Osteocyte (in vitro differentiated cells): ENCODE measurements at regions not wholly inside any gene's neighbourhood (a gene's known extent, or its start where the extent isn't known, plus 50 kb on each side); places are given as distances from the start of the nearest gene placed in this dataset.

Source experiments
- DNase-seq: peaks from one replicate; pipeline ENCODE4 v3.0.0; 2021; ENCODE audit warnings: mixed read lengths; ENCODE audit not compliant: unreplicated experiment; ENCODE audit errors: extremely low spot score
- H3K27ac Mint-ChIP-seq: one replicate; pipeline ENCODE4 v1.8.0; 2021; ENCODE audit warnings: mild to moderate bottlenecking, mixed read lengths; ENCODE audit not compliant: unreplicated experiment
- H3K27me3 Mint-ChIP-seq: one replicate; pipeline ENCODE4 v1.8.0; 2021; ENCODE audit warnings: mixed read lengths; ENCODE audit not compliant: unreplicated experiment
- H3K36me3 Mint-ChIP-seq: one replicate; pipeline ENCODE4 v1.8.0; 2021; ENCODE audit warnings: mixed read lengths; ENCODE audit not compliant: unreplicated experiment
- H3K4me1 Mint-ChIP-seq: one replicate; pipeline ENCODE4 v1.8.0; 2021; ENCODE audit warnings: mixed read lengths; ENCODE audit not compliant: unreplicated experiment
- H3K4me3 Mint-ChIP-seq: one replicate; pipeline ENCODE4 v1.8.0; 2021; ENCODE audit warnings: mild to moderate bottlenecking, moderate library complexity, mixed read lengths; ENCODE audit not compliant: unreplicated experiment
- H3K9me3 Mint-ChIP-seq: one replicate; pipeline ENCODE4 v1.8.0; 2021; ENCODE audit warnings: mixed read lengths; ENCODE audit not compliant: unreplicated experiment
- TF ChIP-seq, protein P1 (sequence below): fragments of 200-600 bp; sonication (generic); IDR thresholded peaks from 2 replicates; pipeline ENCODE4 v1.5.0; 2021; ENCODE audit warnings: antibody characterized with exemption, mild to moderate bottlenecking, moderate library complexity

DNA sequence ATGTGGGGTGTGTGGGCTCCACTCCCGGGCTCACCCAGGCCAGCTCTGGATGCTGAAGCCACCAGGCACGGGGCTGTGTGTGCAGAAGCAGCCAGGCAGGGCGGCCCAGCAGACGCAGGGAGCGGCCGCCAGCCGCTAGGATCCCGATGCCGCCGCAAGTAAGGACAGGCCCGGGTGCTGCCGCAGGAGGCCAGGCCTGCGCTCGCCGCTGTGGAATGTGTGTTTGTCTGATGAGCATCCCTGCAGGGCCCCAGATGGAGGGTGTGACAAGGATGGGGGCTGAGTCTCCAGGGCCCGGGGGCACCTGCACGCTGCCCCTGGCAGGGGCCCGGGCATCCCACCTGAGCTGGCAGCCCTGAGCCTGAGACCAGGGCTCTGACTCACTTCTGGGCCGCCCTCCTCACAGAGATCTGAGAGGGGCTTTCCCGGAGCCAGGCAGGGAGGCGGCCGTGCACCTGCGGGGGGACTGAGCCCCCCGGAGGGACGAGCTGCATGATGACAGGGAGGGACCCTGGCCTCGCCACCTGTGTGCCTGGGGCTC lies 101.5 kb downstream of the FOXL3 start:
- Mint-ChIP-seq H3K36me3 (peaks cover 5% of the 10 kb centered on the region), H3K27me3 (peaks cover 10% of the 10 kb centered on the region), H3K9me3 (peaks cover 15% of the 10 kb centered on the region), H3K27ac (no peak overlapping the region), H3K4me3 (no peak overlapping the region), H3K4me1 (peaks cover 3% of the 10 kb centered on the region)
- DNase-seq: no peak
- TF ChIP-seq, protein P1, sequence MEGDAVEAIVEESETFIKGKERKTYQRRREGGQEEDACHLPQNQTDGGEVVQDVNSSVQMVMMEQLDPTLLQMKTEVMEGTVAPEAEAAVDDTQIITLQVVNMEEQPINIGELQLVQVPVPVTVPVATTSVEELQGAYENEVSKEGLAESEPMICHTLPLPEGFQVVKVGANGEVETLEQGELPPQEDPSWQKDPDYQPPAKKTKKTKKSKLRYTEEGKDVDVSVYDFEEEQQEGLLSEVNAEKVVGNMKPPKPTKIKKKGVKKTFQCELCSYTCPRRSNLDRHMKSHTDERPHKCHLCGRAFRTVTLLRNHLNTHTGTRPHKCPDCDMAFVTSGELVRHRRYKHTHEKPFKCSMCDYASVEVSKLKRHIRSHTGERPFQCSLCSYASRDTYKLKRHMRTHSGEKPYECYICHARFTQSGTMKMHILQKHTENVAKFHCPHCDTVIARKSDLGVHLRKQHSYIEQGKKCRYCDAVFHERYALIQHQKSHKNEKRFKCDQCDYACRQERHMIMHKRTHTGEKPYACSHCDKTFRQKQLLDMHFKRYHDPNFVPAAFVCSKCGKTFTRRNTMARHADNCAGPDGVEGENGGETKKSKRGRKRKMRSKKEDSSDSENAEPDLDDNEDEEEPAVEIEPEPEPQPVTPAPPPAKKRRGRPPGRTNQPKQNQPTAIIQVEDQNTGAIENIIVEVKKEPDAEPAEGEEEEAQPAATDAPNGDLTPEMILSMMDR: no peak

DNA sequence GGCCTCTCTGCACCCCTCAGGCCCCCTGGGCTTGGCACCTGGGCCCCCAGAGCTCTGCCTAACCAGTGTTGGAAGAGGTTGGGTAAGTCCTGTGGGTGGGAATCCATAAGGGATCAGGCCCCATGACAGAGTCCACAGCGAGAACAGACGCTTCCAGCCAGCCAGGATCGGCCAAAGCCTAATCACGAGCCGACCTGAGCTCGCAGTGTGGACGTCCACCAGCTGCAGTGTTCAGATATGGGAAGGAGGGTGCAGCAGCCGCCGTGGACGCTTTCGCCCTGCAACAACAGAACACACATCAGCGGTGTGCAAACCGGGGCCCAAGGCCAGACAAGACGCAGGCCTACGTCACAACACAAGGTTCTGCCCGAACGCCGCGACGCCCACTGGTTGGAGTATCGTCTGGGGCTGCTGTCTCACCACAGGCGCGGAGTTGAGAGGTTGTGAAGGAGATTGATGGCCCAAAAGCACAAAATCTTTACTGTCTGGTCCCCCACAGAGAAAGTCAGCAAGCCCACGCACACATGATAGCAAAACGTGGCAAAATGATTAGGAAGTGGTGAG lies 102.1 kb downstream of the FOXL3 start:
- TF ChIP-seq, protein P1: no peak
- Mint-ChIP-seq H3K27me3 (peaks cover 14% of the 10 kb centered on the region), H3K27ac (no peak overlapping the region), H3K36me3 (peaks cover 5% of the 10 kb centered on the region), H3K9me3 (peaks cover 19% of the 10 kb centered on the region), H3K4me3 (no peak overlapping the region), H3K4me1 (peaks cover 3% of the 10 kb centered on the region)
- DNase-seq: no peak

DNA sequence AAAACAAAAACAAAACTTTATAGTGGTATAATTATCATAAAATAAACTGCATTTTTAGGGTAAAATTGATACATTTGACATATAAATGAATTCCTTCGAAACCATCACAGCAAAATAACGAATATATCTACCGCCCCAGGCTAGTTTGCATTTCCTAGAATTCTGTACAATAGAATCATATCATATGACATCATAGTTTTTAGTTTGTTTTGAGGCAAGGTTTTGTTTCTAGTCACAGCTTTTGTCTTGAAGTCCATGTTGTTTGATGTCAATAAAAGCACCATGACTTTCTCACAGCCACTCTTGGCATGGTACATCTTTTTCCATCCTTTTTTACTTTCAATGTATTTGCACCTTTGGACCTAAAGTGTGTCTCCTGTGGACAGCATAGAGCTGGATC lies 102.9 kb downstream of the FOXL3 start:
- H3K9me3 Mint-ChIP-seq: peaks cover 26% of the 10 kb centered on the region
- DNase-seq: no peak
- H3K27me3 Mint-ChIP-seq: peaks cover 14% of the 10 kb centered on the region
- no peak overlapping the region for H3K4me3 Mint-ChIP-seq
- H3K4me1 Mint-ChIP-seq: peaks cover 3% of the 10 kb centered on the region
- TF ChIP-seq, protein P1: no peak
- peaks cover 5% of the 10 kb centered on the region for H3K36me3 Mint-ChIP-seq
- H3K27ac Mint-ChIP-seq: no peak overlapping the region

DNA sequence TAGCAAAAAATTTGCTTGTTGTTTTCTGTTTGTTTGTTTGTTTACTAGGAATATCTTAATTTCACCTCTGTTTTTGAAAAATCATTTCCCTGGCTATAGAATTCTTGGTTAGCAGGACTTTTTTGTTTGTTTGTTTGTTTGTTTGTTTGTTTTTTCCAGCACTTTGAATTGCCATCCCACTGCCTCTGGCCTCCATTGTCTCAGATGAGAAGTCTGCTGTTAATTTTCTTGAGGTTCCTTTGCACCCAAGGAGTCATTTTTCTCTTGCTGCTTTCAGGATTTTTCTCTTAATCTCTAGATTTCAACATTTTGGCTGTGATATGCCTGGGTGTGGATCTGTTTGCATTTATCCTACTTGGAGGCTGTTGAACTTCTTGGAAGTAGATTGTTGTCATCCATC lies 105.7 kb downstream of the FOXL3 start:
- Mint-ChIP-seq H3K4me3 (no peak overlapping the region), H3K9me3 (peaks cover 38% of the 10 kb centered on the region), H3K27ac (no peak overlapping the region), H3K36me3 (peaks cover 11% of the 10 kb centered on the region), H3K27me3 (peaks cover 27% of the 10 kb centered on the region), H3K4me1 (no peaks in the 10 kb centered on the region)
- DNase-seq: no peak
- TF ChIP-seq, protein P1: no peak

DNA sequence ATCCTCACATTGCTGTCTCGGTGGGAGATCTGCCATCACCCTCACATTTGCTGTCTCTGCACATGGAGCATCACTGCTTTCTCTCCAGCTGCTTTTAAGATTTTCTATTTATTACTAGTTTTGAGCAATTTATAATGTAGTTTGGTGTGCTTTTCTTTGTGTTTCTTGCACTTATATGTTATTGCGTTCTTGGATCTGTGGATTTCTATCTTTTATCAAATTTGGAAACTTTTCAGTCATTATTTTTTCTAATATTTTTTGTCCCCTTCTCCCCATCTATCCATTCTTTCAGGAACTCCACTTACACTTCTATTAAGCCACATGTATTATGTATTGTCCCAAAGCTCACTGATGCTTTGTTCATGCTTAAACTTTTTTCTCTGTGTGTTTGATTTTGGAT lies 108.9 kb downstream of the FOXL3 start:
- H3K27me3 Mint-ChIP-seq: peaks cover 42% of the 10 kb centered on the region
- no peaks in the 10 kb centered on the region for H3K4me1 Mint-ChIP-seq
- H3K36me3 Mint-ChIP-seq: peaks cover 11% of the 10 kb centered on the region
- no peak overlapping the region for H3K27ac Mint-ChIP-seq
- DNase-seq: no peak
- no peak overlapping the region for H3K4me3 Mint-ChIP-seq
- H3K9me3 Mint-ChIP-seq: peaks cover 35% of the 10 kb centered on the region
- TF ChIP-seq, protein P1: no peak
